Stimulated activated CD8-positive, alpha-beta memory T cell treated with anti-CD3 and anti-CD28 coated beads, Interleukin-2, amount 100 ng/mL, for 48 hours (primary cell): ENCODE measurements at regions not wholly inside any gene's neighbourhood (a gene's known extent, or its start where the extent isn't known, plus 50 kb on each side); places are given as distances from the start of the nearest gene placed in this dataset.

ENCODE experiments used
- DNase-seq, 2 donors: peaks; one replicate each; pipeline ENCODE4 v3.0.0-alpha.2; 2020; ENCODE audit warnings: low read depth in 2 of 2

DNA sequence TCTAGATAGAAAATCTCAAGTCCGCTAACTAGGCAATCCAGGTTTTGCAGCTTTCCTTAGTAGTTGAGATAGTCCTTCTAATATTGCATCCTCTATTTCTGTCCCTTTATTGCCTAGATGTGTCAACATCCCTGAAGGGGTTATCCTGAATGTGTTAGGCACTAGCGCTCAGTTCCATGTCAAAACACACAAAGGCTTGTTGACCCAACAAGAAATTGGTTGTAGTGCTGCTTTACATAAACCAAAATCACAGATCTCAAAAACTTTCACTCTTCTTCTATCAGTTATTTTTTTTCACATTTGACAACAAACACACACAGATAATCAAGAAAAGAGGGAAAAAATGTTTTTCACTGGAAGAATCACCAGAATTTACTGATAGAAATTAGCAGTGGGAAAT is 51.4 kb upstream of the SOX2 start:
- no peak for DNase-seq

DNA sequence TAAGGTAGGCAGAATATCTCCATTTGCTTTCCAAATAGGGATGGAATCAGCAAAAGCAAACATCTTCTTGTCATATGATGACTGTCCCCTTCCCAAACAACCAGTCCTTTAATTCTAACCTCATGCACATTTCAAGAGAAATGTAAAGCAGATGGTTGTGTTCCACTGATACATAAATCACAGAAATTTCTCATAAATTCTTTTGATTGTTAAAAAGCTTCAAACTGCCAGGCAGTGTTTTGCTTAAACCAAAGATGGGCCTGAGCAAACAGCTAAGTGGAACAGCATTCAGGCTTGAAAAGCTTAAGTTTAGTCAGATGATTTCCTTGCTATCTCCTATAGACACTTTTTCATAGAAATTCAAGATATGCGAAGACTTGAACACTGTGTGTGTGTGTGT is 74.3 kb upstream of the SOX2 start:
- DNase-seq = no peak

DNA sequence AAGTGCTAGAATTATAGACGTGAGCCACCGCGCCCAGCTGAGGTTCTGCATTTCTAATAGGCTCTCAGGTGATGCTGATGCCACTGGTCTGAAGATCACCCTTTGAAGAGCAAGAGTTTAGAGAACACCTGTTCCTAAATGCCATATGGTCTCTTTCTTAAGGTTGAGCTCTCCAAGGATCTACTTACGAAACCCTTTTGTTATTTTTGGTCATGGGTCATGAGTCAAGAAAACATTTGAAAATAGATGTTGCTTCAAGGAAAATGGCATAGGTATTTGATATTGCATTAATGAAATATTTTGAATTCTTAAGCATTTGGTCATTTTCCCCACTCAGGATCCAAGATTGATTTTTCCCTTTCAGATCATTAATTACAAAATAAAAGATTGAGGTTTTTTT is 74.7 kb upstream of the SOX2 start:
- no peak for DNase-seq

DNA sequence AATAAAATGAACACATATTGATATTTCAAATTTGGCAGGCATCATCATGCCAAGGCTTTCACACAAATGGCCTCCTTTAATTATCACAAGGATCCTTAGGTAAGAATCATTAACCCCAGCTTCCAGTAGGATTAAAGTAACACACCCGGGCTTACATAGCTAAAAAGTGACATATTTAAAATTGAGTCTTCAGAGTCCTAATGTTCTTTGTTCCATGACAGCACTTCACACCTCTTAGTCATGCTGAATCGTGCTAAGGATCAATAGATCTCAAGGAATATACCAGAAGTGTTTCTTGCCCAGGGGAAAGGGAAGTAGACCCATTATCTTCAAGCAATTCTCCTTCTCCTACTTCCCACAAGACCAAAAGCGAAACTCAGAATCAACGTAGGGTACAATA is 76.6 kb upstream of the SOX2 start:
- no peak for DNase-seq

DNA sequence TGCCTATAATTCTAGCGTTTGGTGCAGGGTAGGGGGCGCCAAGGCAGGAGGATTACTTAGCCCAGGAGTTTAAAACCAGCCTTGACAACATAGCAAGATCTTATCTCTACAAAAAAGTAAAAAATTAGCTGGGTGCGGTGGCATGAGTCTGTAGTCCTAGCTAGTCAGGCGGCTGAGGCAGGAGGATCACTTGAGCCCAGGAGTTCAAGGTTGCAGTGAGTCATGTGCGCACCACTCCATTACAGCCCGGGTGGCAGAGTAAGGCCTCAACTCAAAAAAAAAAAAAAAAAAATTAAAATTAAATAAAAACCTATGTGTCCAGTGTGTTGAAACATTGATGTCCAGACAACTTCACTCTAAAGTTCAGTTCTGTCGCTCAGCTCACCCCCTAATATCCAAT is 78.2 kb upstream of the SOX2 start:
- DNase-seq = no peak

DNA sequence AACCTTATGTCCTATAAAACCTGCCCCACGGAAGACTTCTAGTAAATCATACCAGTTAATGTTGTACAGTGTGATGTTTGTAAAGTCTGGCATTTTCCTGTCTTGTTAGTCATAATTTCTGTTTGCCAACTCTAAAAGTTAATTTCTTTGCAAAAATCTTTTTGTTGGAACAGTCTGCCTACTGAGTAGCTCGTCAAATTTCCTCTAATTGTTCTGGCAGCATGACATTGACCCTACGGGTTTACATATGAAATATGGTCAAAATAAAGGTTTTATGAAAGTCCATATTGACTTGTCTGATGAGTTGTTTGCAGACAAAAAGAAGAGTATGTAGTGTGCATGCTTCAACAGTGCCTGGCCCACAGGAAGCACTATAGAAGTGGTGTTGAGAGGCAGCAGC is 79.8 kb upstream of the SOX2 start:
- DNase-seq = no peak

DNA sequence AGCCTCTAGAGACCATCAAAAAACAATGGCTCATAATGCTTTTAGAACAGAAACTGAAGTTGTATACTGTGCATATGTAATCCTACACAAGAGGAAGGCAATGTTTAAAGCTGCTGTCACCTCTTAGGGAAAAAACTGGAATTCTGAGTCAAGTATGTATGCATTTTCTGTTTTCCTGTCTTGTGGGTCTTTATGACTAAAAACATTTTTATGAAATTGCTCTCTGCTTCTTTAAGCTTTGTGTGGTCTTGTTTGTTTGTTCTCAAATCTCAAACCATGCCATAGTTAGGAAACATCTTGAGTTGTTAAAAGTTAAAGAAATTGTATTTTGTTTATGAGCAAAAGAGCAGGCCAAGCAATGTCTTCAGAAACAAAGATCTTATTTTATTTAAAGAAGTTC is 80.9 kb upstream of the SOX2 start:
- no peak for DNase-seq

DNA sequence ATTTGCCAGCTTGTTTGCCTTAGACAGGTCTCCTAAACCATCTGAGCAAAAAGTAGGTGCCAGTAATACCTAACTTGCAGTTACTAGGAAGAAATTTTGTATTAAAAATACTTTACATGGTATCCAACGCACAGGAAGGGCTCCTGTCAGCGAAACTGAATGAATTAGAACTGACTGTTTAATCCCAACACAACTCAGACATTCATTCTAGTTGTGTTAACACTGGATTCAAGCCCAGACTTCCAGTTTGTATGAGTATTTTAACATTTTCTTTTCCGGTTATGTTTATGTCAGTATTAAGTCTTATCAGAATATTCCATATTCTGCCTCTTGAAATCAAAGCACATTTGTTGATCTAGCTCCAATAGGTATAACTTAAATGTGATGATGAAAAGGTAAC is 82.0 kb upstream of the SOX2 start:
- no peak for DNase-seq

DNA sequence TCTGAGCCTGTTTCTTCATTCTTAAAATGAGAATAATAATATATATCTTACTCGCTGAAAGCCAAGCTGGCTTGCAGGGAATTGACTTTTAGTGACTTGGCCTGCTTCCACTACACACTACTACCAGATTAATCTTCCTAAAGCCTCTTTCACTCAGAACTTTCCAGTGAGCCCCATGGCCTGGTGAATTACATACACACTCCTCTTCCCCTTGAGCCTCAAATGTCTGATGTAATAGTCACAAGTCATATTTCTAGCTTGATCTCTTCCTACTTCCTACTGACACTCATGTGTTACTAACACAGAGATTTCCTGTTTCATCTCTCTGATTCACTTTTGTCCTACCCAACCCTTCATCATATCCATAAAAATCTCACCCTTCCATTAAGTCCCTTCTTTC is 82.7 kb upstream of the SOX2 start:
- no peak for DNase-seq

DNA sequence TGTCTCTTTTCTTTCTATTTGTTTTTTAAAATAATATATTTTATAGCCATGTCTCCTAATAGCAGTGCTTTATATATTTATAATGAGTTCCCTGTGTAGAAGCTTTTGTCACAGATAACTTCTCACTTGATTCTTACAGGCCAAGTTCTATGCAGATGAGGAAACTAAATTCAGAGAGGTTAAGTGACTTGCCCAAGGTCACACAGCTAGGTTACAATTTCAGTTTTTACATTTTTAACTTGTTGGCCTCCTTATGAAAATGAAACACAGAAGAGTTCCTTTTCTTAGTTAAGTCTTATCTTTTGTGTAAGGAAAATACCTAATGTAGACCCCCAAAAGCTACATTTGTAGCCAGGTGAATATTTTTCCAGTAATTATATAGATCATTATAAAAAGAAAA is 83.3 kb upstream of the SOX2 start:
- no peak for DNase-seq

DNA sequence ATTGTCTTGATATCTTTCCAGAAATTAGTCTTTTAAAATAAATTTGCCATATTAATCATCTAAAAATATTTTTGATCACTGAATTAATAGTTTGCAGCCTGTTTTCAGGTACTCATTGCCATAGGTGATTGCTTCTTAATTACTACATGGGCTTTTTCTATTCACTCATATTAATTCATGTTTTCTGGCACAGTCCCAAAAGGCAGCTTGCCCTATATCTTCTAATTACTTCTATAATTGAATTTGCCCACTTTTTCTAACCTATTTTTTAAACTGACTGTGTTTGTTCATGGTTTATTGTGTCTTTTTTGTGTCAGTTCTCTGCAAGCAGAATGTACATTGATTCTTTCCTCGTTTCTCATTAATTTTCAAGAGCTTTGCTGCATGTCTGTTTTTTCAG is 85.7 kb upstream of the SOX2 start:
- DNase-seq = no peak

DNA sequence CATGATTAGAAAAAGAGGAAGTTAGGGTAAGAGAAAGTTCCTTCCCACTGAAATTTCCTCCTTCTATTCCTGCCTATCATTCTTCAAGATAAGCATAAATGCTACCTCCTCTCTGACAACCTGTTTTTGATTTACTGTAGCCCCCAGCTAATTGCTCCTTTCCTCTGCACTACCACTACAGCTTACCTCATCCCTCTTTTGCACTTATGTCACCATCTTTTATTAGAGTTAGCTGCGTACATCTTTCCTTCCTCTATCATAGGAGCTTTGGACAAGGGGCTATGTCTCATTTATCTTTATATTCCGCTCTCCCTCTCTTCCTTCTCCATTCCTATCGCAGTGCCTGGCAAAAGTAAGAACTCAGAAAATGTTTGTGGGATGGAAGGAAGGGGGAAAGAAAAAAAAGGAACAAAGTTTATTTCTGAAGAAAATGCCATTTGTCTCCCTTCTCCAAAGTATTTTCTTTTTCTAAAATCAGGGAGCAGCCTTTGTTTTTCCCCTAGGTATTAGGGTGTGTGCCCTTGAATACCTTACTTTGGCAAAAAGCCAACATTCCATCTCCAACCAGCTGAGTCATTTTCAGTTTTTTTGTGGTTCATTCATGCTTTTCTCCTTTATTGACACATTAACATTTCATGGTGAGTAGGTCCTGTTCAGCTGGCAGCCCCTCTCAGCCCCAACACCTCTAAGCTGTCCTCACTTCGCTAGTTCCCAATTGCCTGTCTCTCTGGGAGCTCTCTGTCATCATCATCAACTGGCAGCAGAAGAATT is 87.6 kb upstream of the SOX2 start:
- no peak for DNase-seq

DNA sequence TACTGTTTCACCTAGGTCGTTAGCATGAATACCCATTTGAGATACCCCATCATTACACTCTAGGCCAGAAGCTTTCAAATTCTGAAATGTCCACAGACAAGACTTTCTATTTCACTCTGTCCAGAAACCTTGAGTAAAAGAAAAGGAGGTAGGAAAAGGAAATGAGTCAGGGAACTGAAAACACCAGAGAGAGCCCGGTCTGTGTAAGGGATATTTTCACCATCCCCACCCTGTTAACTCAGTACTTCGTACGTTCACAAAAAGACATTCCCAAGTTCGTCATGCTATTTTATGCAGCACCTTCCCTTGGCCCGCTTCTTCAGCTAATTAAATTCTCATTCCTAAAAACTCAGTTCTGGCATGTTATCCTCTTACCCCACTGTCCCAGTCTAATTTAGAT is 89.4 kb upstream of the SOX2 start:
- DNase-seq = no peak

DNA sequence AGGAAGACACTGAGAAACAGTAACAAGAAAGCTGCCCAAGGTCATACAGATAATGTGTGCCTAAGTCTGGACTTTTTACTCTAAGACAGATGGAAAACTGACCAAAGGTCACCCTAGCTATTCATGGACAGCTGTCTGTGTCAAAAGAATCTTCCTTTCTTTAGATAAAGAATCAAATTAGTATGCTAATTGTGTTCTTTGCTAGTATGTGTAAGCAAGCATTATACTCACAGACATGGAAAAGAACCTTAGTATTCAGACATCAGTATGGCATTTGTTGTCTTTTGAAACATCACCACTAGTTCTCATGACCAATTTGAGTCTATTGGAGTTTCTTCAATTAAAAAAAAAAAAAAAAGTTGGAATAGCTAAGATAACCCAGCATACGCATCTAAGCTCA is 91.8 kb upstream of the SOX2 start:
- DNase-seq = no peak

DNA sequence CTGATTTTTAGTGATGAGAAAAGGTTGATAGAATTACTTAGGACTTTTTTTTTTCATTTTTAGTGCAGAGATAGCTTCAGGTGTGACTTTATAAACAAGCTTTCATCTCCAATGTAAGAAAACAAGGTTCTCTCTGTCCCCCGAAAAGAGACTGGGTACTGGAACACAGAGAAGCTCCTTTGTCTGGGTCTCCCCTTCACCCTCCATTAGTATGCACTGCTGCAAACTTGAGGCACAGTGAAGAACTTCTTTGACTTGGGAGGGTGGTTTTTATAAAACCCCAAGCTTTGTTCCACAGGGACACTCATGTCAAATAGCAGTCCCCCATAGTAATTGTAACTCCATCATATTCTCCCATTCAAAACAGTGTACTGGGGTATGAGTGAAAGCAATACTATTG is 93.5 kb upstream of the SOX2 start:
- DNase-seq = no peak

DNA sequence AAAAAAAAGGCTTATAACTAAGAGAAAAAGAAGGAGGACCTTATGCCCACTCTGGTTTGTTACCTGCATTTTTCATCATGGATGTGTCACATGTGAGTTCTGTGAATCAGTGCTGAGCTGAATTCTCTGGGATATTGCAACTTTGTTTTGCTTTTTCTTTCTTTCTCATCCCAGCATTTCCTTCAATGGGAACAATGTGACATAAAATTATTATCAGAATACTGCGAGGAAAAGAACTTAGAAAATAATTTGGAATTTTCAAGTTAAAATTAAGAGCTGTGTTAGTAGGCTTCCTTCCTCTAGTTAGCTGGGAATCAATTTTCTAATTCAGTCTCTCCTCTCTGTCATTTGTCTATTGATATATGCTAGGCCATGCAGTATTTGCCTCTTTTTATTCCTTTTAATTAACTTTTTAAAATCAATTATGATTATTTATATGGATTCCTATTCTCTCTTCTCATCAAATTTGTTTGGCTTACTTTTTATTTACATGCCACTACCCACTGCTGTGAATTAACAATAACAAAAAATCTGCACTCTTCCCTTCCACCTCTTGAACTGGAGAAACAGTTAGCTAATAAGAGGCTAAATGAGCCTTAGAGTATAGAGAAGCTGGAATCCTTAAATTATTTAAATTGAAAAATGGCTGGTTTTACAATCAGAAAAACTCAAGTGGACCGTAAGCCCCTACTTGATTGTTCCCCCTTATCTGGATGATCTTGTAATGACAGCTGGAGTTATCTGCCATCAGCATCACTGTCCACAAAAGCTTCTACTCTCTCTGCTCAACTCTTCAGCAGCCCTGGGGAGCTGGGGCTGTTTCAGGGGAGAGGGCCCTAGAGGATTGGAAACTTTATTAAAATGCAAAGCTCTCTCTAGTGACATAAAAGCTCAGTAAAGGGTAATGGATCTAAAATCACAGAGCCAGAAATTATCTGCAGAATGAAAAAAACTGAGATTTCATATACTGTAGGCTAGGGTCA is 95.3 kb upstream of the SOX2 start:
- DNase-seq = no peak

DNA sequence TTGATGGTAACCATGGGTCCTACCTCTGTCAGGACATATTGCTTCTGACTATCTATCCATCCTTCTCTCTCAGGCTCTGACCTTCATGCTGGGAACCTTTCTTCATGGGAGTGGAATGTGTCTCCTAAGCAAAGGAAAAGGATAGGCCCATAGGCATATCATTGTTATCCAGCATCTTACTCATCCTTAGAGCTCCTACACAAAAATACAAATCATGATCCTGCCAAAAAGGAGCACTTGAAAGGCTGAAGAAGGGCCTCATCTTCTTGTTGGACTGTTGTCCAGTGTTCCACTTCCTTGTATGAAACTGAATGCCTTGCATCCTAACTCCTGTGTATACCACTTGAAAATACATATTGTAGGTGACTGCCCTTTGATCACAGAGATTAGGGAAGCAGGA is 96.1 kb upstream of the SOX2 start:
- no peak for DNase-seq

DNA sequence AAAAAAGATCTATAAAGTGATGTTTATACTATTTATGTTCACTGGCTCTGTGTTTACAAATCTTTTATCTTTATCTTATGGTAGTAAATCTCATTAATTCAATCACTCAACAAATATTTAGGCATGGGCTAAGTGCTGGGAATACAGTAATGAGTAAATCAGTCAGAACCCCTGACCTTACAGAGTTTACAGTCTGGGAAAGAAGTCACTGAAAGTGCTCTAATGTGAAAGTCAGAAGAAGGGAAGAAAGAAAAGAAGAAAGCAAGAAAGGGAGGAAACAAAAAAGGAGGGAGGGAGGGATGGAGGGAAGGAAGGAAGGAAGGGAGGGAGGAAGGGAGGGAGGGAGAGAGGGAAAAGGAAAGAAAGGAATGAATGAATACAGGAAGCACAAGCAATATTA is 96.8 kb upstream of the SOX2 start:
- no peak for DNase-seq

DNA sequence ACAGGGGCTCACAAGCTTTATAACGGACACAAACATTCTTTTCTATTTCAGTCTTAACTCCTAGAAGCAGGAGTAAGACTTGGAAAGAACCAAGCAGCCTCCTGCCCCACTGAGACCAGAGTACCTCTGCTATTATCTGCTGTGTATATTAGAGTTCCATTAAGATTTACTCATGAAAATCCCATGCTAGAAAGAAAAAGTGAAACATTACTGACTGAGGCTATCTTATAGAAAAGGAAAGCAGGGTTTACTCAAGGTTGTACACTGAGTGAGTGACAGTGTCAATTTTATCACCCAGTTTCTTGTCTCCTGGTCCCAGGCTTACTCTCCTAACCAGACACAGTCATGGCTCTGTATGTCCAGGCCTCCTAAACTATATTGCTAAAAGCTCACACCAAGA is 97.9 kb upstream of the SOX2 start:
- DNase-seq = no peak

DNA sequence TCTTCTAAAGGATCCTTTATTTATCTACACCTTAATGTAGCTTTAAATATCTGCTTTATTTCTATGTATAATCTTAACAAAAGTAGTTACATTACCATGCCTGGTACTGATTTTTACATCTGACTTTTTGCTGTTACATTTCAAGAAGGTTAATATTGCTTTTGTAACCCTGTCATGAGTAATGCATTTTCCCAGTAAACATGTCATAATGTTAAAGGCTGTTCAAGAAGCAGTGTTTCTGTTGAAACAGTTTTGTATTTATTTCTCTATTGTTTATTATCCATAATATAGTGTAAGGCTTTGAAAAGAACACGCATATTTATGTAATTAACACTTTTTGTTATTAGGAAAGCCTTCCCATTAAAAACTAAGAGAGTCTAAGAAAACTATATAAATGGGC is 98.5 kb upstream of the SOX2 start:
- DNase-seq = no peak

DNA sequence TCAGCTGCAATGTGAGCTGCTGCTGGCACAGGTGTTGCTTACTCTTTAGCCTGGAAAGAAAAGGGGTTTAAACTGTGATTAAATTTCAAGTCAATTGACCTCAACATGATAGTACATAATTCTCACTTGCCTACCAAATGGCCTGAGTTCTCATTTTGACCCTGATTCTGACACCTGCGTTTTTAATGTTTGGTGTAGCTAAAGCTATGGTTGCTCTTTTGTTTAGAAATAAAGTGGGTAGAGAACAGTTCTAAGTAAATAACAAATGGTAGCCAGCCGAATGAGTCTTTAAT is 100.8 kb upstream of the SOX2 start:
- DNase-seq = no peak

DNA sequence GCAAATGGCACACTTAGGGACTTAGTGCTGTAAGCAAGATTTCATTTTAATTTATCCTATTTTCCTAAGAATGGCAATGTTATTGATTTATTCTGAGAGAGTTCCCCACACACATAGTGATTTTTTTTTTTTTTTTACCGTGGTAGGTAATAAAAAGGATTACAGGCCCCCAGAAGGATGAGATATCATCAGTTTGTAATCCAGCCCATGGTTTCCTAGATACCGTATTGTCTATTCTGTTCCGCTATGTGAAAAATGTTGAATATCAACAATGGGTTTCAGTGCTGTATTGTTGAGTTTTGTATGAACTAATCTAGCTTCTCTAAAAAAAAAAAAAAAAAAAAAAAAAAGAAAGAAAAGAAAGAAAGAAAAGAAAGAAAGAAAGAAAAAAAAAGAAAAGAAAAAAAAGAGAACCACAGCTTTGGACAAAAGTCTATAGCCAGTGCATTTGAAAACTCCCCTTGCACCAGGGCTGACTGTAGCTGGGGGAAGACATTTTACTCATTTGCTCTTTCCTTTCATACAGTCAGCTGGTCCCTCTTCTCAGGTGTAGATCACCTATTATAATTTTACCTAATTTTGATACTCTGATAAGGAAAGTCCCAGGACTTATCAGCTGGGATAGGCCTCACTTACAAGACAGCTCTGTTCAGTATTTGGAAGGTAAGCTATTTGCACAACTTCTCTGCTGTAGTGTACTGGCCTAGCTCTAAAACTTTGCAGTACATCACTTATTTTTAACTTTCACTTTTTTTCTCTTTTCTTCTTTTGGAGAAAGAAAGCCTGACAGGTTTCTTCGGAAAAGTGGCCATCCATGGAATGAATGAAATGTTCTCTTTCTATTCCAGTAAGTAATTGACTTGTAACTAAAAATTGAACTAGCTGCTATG is 101.4 kb upstream of the SOX2 start:
- no peak for DNase-seq
